ENCODE measurements at regions not wholly inside any gene's neighbourhood (a gene's known extent, or its start where the extent isn't known, plus 50 kb on each side); places are given as distances from the start of the nearest gene placed in this dataset.

GRCh38 chr10:131728286-131729228, 172.3 kb upstream of the PPP2R2D start:
- Histone ChIP-seq H3K79me1 (ENCODE audit: insufficient read depth, low read depth, low read length, poor library complexity, severe bottlenecking) (no peaks in the 10 kb centered on the region), H3K9ac (ENCODE audit: extremely low read depth, insufficient read length, low read length) (no peak overlapping the region), H3K9me3 (ENCODE audit: control insufficient read depth, low read depth, low read length) (peaks cover 5% of the 10 kb centered on the region), H3K79me2 (ENCODE audit: insufficient read depth, low read length) (no peaks in the 10 kb centered on the region), H2AK5ac (ENCODE audit: insufficient read length, low read length) (no peak overlapping the region), H2BK20ac (ENCODE audit: low read depth, low read length, poor library complexity, severe bottlenecking) (no peak overlapping the region), H3K18ac (ENCODE audit: insufficient read length, low read depth, low read length) (no peak overlapping the region), H3K4me1 (ENCODE audit: insufficient read depth, low read length) (no peaks in the 10 kb centered on the region), H3K4me2 (ENCODE audit: insufficient read depth, insufficient read length, low read length) (no peak overlapping the region), H4K5ac (ENCODE audit: insufficient read length, low read depth, low read length) (no peak overlapping the region), H3K56ac (ENCODE audit: insufficient read length, low read depth, low read length) (no peak overlapping the region), H3K27ac (ENCODE audit: insufficient read length, low read depth, low read length) (no peak overlapping the region), H3T11ph (ENCODE audit: low read length) (no peak overlapping the region), H3K27me3 (ENCODE audit: insufficient read depth, low read length) (no peaks in the 10 kb centered on the region; the same call in 1 of the 2 replicates), H3K14ac (ENCODE audit: insufficient read depth, low read length) (no peak overlapping the region; the same call in 1 of the 2 replicates), H3K23ac (ENCODE audit: insufficient read length, low read depth, low read length) (no peak overlapping the region), H2BK120ac (ENCODE audit: low read depth, low read length, poor library complexity, severe bottlenecking) (no peak overlapping the region), H3K4ac (ENCODE audit: low read depth, low read length) (no peak overlapping the region), H4K20me1 (ENCODE audit: control insufficient read depth, insufficient read depth, insufficient read length) (peaks cover 3% of the 10 kb centered on the region), H2AFZ (ENCODE audit: low read length) (no peak overlapping the region), H2BK12ac (ENCODE audit: insufficient read length, low read depth, low read length) (no peak overlapping the region), H3K23me2 (ENCODE audit: insufficient read length, low read depth, low read length, poor library complexity, severe bottlenecking) (no peaks in the 10 kb centered on the region), H2BK15ac (ENCODE audit: low read depth, low read length) (no peak overlapping the region), H4K8ac (replicated peaks; ENCODE audit: insufficient read length, low read depth, low read length) (no peak overlapping the region), H2BK5ac (ENCODE audit: insufficient read length, low read length) (no peak overlapping the region), H4K91ac (ENCODE audit: insufficient read length, low read depth, low read length) (no peak overlapping the region)
- Mint-ChIP-seq H3K27ac (no peak overlapping the region), H3K27me3 (ENCODE audit: low read depth) (peaks cover 21% of the 10 kb centered on the region), H3K36me3 (ENCODE audit: insufficient read depth in 1 of 3, low read depth in 3 of 3) (peaks cover 4 to 6% (median 5%) of the 10 kb centered on the region in 3 experiments; a peak in 5 of 7 replicates), H3K4me1 (peaks cover 23 to 33% of the 10 kb centered on the region in 2 experiments), H3K4me3 (no peak overlapping the region), H3K9me3 (peaks cover 7 to 13% of the 10 kb centered on the region in 2 experiments)
- no peak for TF ChIP-seq CTCF (conservative IDR thresholded peaks at IDR 0.05)
- no CpG with 5 or more reads among the region's 16 CpGs for WGBS (ENCODE audit: extremely low coverage, insufficient read length, low lambda C conversion rate)
- DNase-seq: peak; percentile 24
